ENCODE measurements at regions not wholly inside any gene's neighbourhood (a gene's known extent, or its start where the extent isn't known, plus 50 kb on each side); places are given as distances from the start of the nearest gene placed in this dataset.
"Not testable (repeated sequence)": the region's sequence is repeated elsewhere in the genome, so short reads cannot be mapped to it uniquely, and the experiment has no call there.

- TF ChIP-seq CTCF (IDR thresholded peaks at IDR 0.05; ENCODE audit: poor library complexity, severe bottlenecking); SMC3 (conservative IDR thresholded peaks at IDR 0.05; ENCODE audit: poor library complexity); REST (IDR thresholded peaks at IDR 0.05; ENCODE audit: borderline replicate concordance): not testable (repeated sequence)
Measured at GRCh38 chr2:139538332-139539020, 758.3 kb upstream of the NXPH2 start.
